H9 (cell line): ENCODE measurements at regions not wholly inside any gene's neighbourhood (a gene's known extent, or its start where the extent isn't known, plus 50 kb on each side); places are given as distances from the start of the nearest gene placed in this dataset.

ENCODE experiments used
- DNase-seq: peaks from one replicate; pipeline ENCODE4 v3.0.0-alpha.2; 2017
- H2AFZ ChIP-seq: one replicate; pipeline ENCODE4 v1.6.1; 2013; ENCODE audit warnings: mild to moderate bottlenecking, low read length, control low read depth, moderate library complexity
- H2AK5ac ChIP-seq: 2 replicates; pipeline ENCODE4 v1.6.1; 2013; ENCODE audit warnings: low read length, control low read depth, mixed read lengths; ENCODE audit not compliant: insufficient read length
- H2BK120ac ChIP-seq: one replicate; pipeline ENCODE4 v1.6.1; 2013; ENCODE audit warnings: low read depth, mild to moderate bottlenecking, low read length, control low read depth, inconsistent platforms; ENCODE audit not compliant: poor library complexity, severe bottlenecking
- H2BK12ac ChIP-seq: 2 replicates; pipeline ENCODE4 v1.6.1; 2013; ENCODE audit warnings: low read length, control low read depth, mixed read lengths, low read depth; ENCODE audit not compliant: insufficient read length
- H2BK15ac ChIP-seq: 2 replicates; pipeline ENCODE4 v1.6.1; 2013; ENCODE audit warnings: low read depth, low read length, control low read depth
- H2BK20ac ChIP-seq: one replicate; pipeline ENCODE4 v1.6.1; 2013; ENCODE audit warnings: low read depth, mild to moderate bottlenecking, low read length, control low read depth, inconsistent platforms; ENCODE audit not compliant: poor library complexity, severe bottlenecking
- H2BK5ac ChIP-seq: 2 replicates; pipeline ENCODE4 v1.6.1; 2013; ENCODE audit warnings: low read length, control low read depth, mixed read lengths; ENCODE audit not compliant: insufficient read length
- H3K14ac ChIP-seq: 2 replicates; pipeline ENCODE4 v1.6.1; 2013; ENCODE audit warnings: low read length, control low read depth; ENCODE audit not compliant: insufficient read depth
- H3K18ac ChIP-seq: 2 replicates; pipeline ENCODE4 v1.6.1; 2013; ENCODE audit warnings: low read depth, mild to moderate bottlenecking, mixed read lengths, low read length, control low read depth; ENCODE audit not compliant: insufficient read length
- H3K23ac ChIP-seq: 2 replicates; pipeline ENCODE4 v1.6.1; 2013; ENCODE audit warnings: low read length, control low read depth, mixed read lengths, low read depth; ENCODE audit not compliant: insufficient read length
- H3K23me2 ChIP-seq: 2 replicates; pipeline ENCODE4 v1.6.1; 2013; ENCODE audit warnings: low read depth, mild to moderate bottlenecking, mixed read lengths, low read length, control low read depth; ENCODE audit not compliant: insufficient read length, poor library complexity, severe bottlenecking
- H3K27ac ChIP-seq: 2 replicates; pipeline ENCODE4 v1.5.1; 2013; ENCODE audit warnings: low read length, control low read depth, mixed read lengths, low read depth; ENCODE audit not compliant: insufficient read length
- H3K27me3 ChIP-seq: 2 replicates; pipeline ENCODE4 v1.6.1; 2013; ENCODE audit warnings: low read length, control low read depth, inconsistent platforms; ENCODE audit not compliant: insufficient read depth
- H3K4ac ChIP-seq: 2 replicates; pipeline ENCODE4 v1.6.1; 2013; ENCODE audit warnings: low read depth, mild to moderate bottlenecking, control low read depth, inconsistent platforms, low read length, moderate library complexity
- H3K4me1 ChIP-seq: 2 replicates; pipeline ENCODE4 v1.6.1; 2013; ENCODE audit warnings: low read length, control low read depth, inconsistent platforms; ENCODE audit not compliant: insufficient read depth
- H3K4me2 ChIP-seq: 2 replicates; pipeline ENCODE4 v1.6.1; 2013; ENCODE audit warnings: low read length, control low read depth, mixed read lengths; ENCODE audit not compliant: insufficient read length, insufficient read depth
- H3K56ac ChIP-seq: 2 replicates; pipeline ENCODE4 v1.6.1; 2013; ENCODE audit warnings: low read depth, mild to moderate bottlenecking, mixed read lengths, low read length, control low read depth; ENCODE audit not compliant: insufficient read length
- H3K79me1 ChIP-seq: 2 replicates; pipeline ENCODE4 v1.6.1; 2013; ENCODE audit warnings: low read depth, mild to moderate bottlenecking, moderate library complexity, low read length, control low read depth, inconsistent platforms; ENCODE audit not compliant: insufficient read depth, poor library complexity, severe bottlenecking
- H3K79me2 ChIP-seq: 2 replicates; pipeline ENCODE4 v1.6.1; 2013; ENCODE audit warnings: low read length, control low read depth, inconsistent platforms; ENCODE audit not compliant: insufficient read depth
- H3K9ac ChIP-seq: 2 replicates; pipeline ENCODE4 v1.6.1; 2013; ENCODE audit warnings: low read length, control low read depth, mixed read lengths; ENCODE audit not compliant: insufficient read length; ENCODE audit errors: extremely low read depth
- H3K9me3 ChIP-seq: one replicate; pipeline ENCODE4 v1.6.1; 2013; ENCODE audit warnings: low read depth, low read length, inconsistent platforms; ENCODE audit not compliant: control insufficient read depth
- H3T11ph ChIP-seq: one replicate; pipeline ENCODE4 v1.6.1; 2013; ENCODE audit warnings: mild to moderate bottlenecking, low read length, control low read depth, inconsistent platforms
- H4K20me1 ChIP-seq: one replicate; pipeline ENCODE4 v1.6.1; 2013; ENCODE audit not compliant: control insufficient read depth, insufficient read length, insufficient read depth
- H4K5ac ChIP-seq: 2 replicates; pipeline ENCODE4 v1.6.1; 2013; ENCODE audit warnings: low read depth, mild to moderate bottlenecking, mixed read lengths, low read length, control low read depth; ENCODE audit not compliant: insufficient read length
- H4K8ac ChIP-seq: replicated peaks from 2 replicates; pipeline ENCODE4 v1.6.1; 2013; ENCODE audit warnings: low read length, control low read depth, mixed read lengths, low read depth; ENCODE audit not compliant: insufficient read length
- H4K91ac ChIP-seq: 2 replicates; pipeline ENCODE4 v1.6.1; 2013; ENCODE audit warnings: low read depth, mild to moderate bottlenecking, moderate library complexity, mixed read lengths, low read length, control low read depth; ENCODE audit not compliant: insufficient read length
- H3K27ac Mint-ChIP-seq, 3 experiments: 2 replicates in 2 of 3; 3 replicates in 1 of 3; pipeline ENCODE4 v1.8.0; 2020 to 2021; ENCODE audit warnings: mixed read lengths in 3 of 3, mild to moderate bottlenecking in 1 of 3, moderate library complexity in 1 of 3
- H3K27me3 Mint-ChIP-seq: 2 replicates; pipeline ENCODE4 v1.8.0; 2021; ENCODE audit warnings: low read depth, mild to moderate bottlenecking, moderate library complexity, mixed read lengths
- H3K36me3 Mint-ChIP-seq, 3 experiments: 2 replicates in 2 of 3; 3 replicates in 1 of 3; pipeline ENCODE4 v1.8.0; 2020 to 2021; ENCODE audit warnings: low read depth in 3 of 3, mixed read lengths in 3 of 3; ENCODE audit not compliant: insufficient read depth in 1 of 3
- H3K4me1 Mint-ChIP-seq, 2 experiments: 2 replicates each; pipeline ENCODE4 v1.8.0; 2020; ENCODE audit warnings: mixed read lengths in 2 of 2
- H3K4me3 Mint-ChIP-seq, 2 experiments: 2 replicates in 1 of 2; 3 replicates in 1 of 2; pipeline ENCODE4 v1.8.0; 2020 to 2021; ENCODE audit warnings: mild to moderate bottlenecking in 2 of 2, mixed read lengths in 2 of 2, moderate library complexity in 1 of 2
- H3K9me3 Mint-ChIP-seq, 2 experiments: 2 replicates in 1 of 2; 3 replicates in 1 of 2; pipeline ENCODE4 v1.8.0; 2020; ENCODE audit warnings: mild to moderate bottlenecking in 2 of 2, mixed read lengths in 2 of 2, moderate library complexity in 1 of 2
- CTCF ChIP-seq: fragments of 200-600 bp; sonication (generic); conservative IDR thresholded peaks from 3 replicates; pipeline ENCODE4 v1.8.0; 2021; ENCODE audit warnings: antibody characterized with exemption, mild to moderate bottlenecking
- WGBS: extraction: QIAGEN DNeasy Blood & Tissue Kit; methylation state at CpG from one replicate; pipeline ENCODE4 v1.1.7; 2013; ENCODE audit warnings: missing lambda C conversion rate, low lambda C conversion rate, mixed read lengths; ENCODE audit not compliant: insufficient read length; ENCODE audit errors: extremely low coverage; 5-methylcytosine and 5-hydroxymethylcytosine counted together

- Histone ChIP-seq H2BK12ac (no peak overlapping the region), H3K27ac (no peak overlapping the region), H3T11ph (no peak overlapping the region), H3K23ac (no peak overlapping the region), H2BK20ac (no peak overlapping the region), H3K9me3 (no peaks in the 10 kb centered on the region), H3K27me3 (no peaks in the 10 kb centered on the region), H4K8ac (no peak overlapping the region), H3K79me2 (no peaks in the 10 kb centered on the region), H3K4me2 (no peak overlapping the region), H2BK120ac (no peak overlapping the region), H3K23me2 (no peaks in the 10 kb centered on the region), H3K9ac (no peak overlapping the region), H3K79me1 (no peaks in the 10 kb centered on the region), H3K56ac (no peak overlapping the region), H2BK15ac (no peak overlapping the region), H3K18ac (no peak overlapping the region), H3K4ac (no peak overlapping the region), H4K91ac (no peak overlapping the region), H2AFZ (no peak overlapping the region), H3K14ac (no peak overlapping the region; the same call in 1 of the 2 replicates), H2AK5ac (no peak overlapping the region), H3K4me1 (no peaks in the 10 kb centered on the region), H4K5ac (no peak overlapping the region), H4K20me1 (no peaks in the 10 kb centered on the region), H2BK5ac (no peak overlapping the region)
- no peaks in the 10 kb centered on the region; a peak in 1 of 7 replicates for H3K36me3 Mint-ChIP-seq
- peaks cover 0 to 3% of the 10 kb centered on the region in 2 experiments; a peak in 1 of 5 replicates for H3K9me3 Mint-ChIP-seq
- H3K4me3 Mint-ChIP-seq = no peak overlapping the region
- peak overlapping the region in 1 of 3 experiments; percentile 35; a peak in 1 of 7 replicates for H3K27ac Mint-ChIP-seq
- DNase-seq = no peak
- no CpG with 5 or more reads among the region's 20 CpGs for WGBS
- no peak for TF ChIP-seq CTCF
- H3K27me3 Mint-ChIP-seq = peaks cover 2% of the 10 kb centered on the region
- peaks cover 13 to 32% of the 10 kb centered on the region in 2 experiments for H3K4me1 Mint-ChIP-seq
Measured at GRCh38 chr7:155218276-155219153, 79.2 kb upstream of the INSIG1 start.
